K562 (cell line): ENCODE measurements at regions not wholly inside any gene's neighbourhood (a gene's known extent, or its start where the extent isn't known, plus 50 kb on each side); places are given as distances from the start of the nearest gene placed in this dataset.

Experiments used
- ATAC-seq: fragments of 200-7000 bp; cut with Tn5 transposase; 3 replicates; pipeline ENCODE4 v1.9.1; 2020; ENCODE audit warnings: moderate library complexity
- BruUV-seq: library from RNA; stranded (reverse); fragments of 400-500 nt; replicated peaks from 2 replicates; lab custom pipeline; 2021; lab: Mats Ljungman, UMichigan
- CTCF ChIA-PET: fragments of 300-600 bp; formaldehyde crosslinking; extraction: SDS; loops from one replicate; lab custom pipeline; 2021; ENCODE audit warnings: low intra/inter-chr PET ratio; lab: Yijun Ruan, JAX
- POLR2A ChIA-PET: fragments of 300-600, 350-650 bp; sonication (Branson Sonifier 250); formaldehyde crosslinking; extraction: SDS; loops from one replicate; lab custom pipeline; 2021; ENCODE audit warnings: antibody characterized with exemption, inconsistent platforms; lab: Yijun Ruan, JAX
- DNase-seq, 4 experiments: peaks; one replicate each; pipeline versions ENCODE4 v3.0.0 to v3.0.0-alpha.2; 2011 to 2018; ENCODE audit warnings: low spot score in 3 of 4, mixed read lengths in 3 of 4; ENCODE audit errors: extremely low read depth in 1 of 4
- FAIRE-seq: peaks from 2 replicates; lab custom pipeline; 2011; peaks lifted over from hg19 to GRCh38; lab: Jason Lieb, UNC
- H2AFZ ChIP-seq: 2 replicates; pipeline ENCODE4 v1.6.0; 2011; ENCODE audit warnings: low read depth, low read length, control low read depth, inconsistent platforms
- H3K27ac ChIP-seq: fragments of 200-600 bp; 3 replicates; pipeline ENCODE4 v1.8.0; 2011; ENCODE audit warnings: low read depth, mild to moderate bottlenecking, control low read depth, inconsistent platforms, low read length, moderate library complexity, mixed read lengths; ENCODE audit errors: extremely low read depth
- H3K27me3 ChIP-seq, 2 experiments: fragments of 300-600 bp in 1 of 2; 2 replicates in 1 of 2; 3 replicates in 1 of 2; pipeline versions ENCODE4 v1.6.0 to v1.8.0; 2011; ENCODE audit warnings: inconsistent platforms in 2 of 2, low read length in 2 of 2, mild to moderate bottlenecking in 1 of 2, mixed read lengths in 1 of 2, moderate library complexity in 1 of 2; ENCODE audit not compliant: control insufficient read depth in 2 of 2, insufficient read depth in 2 of 2
- H3K36me3 ChIP-seq: fragments of 300-600 bp; 3 replicates; pipeline ENCODE4 v1.8.0; 2011; ENCODE audit warnings: mild to moderate bottlenecking, low read length, inconsistent platforms; ENCODE audit not compliant: control insufficient read depth, insufficient read depth
- H3K4me1 ChIP-seq, 2 experiments: fragments of 200-600 bp in 1 of 2; replicated peaks in 1 of 2; 2 replicates in 1 of 2; 3 replicates in 1 of 2; pipeline versions ENCODE4 v1.5.1 to v1.8.0; 2011; ENCODE audit warnings: inconsistent platforms in 2 of 2, low read length in 2 of 2, mild to moderate bottlenecking in 1 of 2, mixed read lengths in 1 of 2, moderate library complexity in 1 of 2; ENCODE audit not compliant: control insufficient read depth in 2 of 2, insufficient read depth in 2 of 2
- H3K4me2 ChIP-seq: 2 replicates; pipeline ENCODE4 v1.6.1; 2011; ENCODE audit warnings: low read length, control low read depth, inconsistent platforms, mixed read lengths; ENCODE audit not compliant: insufficient read depth
- H3K4me3 ChIP-seq: fragments of 200-600 bp; sonication (generic), shearing (Covaris generic); 2 replicates; pipeline ENCODE4 v1.5.1; 2016; ENCODE audit warnings: control low read depth, inconsistent platforms
- H3K79me2 ChIP-seq: fragments of 200-600 bp; 3 replicates; pipeline ENCODE4 v1.8.0; 2011; ENCODE audit warnings: low read length, inconsistent platforms; ENCODE audit not compliant: control insufficient read depth, insufficient read depth
- H3K9ac ChIP-seq, 2 experiments: 2 replicates each; pipeline versions ENCODE4 v1.6.0 to v1.6.1; 2011; ENCODE audit warnings: low read depth in 2 of 2, low read length in 2 of 2, control low read depth in 1 of 2, inconsistent platforms in 1 of 2, mild to moderate bottlenecking in 1 of 2, mixed read lengths in 1 of 2; ENCODE audit not compliant: insufficient read depth in 1 of 2
- H3K9me1 ChIP-seq: one replicate; pipeline ENCODE4 v1.6.0; 2011; ENCODE audit warnings: inconsistent platforms, mild to moderate bottlenecking, low read length, moderate library complexity; ENCODE audit not compliant: control insufficient read depth, insufficient read depth
- H3K9me3 ChIP-seq: replicated peaks from 2 replicates; pipeline ENCODE4 v1.5.1; 2011; ENCODE audit warnings: low read depth, low read length, inconsistent platforms; ENCODE audit not compliant: control insufficient read depth, insufficient read depth
- H4K20me1 ChIP-seq: replicated peaks from 2 replicates; pipeline ENCODE4 v1.6.1; 2011; ENCODE audit warnings: low read length, inconsistent platforms, mixed read lengths; ENCODE audit not compliant: control insufficient read depth, insufficient read depth
- ATF7 ChIP-seq: fragments of 450-650 bp; IDR thresholded peaks from 2 replicates; pipeline ENCODE4 v1.7.1; 2014; ENCODE audit warnings: mild to moderate bottlenecking, moderate library complexity
- ELF4 ChIP-seq: fragments of 450-650 bp; formaldehyde crosslinking; IDR thresholded peaks from 2 replicates; pipeline ENCODE4 v1.4.0; 2022; ENCODE audit warnings: missing genetic modification characterization
- HOXB6 ChIP-seq: fragments of 250-450 bp; sonication (Bioruptor Pico); IDR thresholded peaks from 2 replicates; pipeline ENCODE4 v1.5.1; 2022; ENCODE audit warnings: mild to moderate bottlenecking, borderline replicate concordance
- KAT8 ChIP-seq: fragments of 450-650 bp; IDR thresholded peaks from 2 replicates; pipeline ENCODE4 v1.6.1; 2016; ENCODE audit warnings: low read depth, mild to moderate bottlenecking
- NRF1 ChIP-seq, 2 experiments: fragments of 450-650 bp; IDR thresholded peaks in 1 of 2; conservative IDR thresholded peaks in 1 of 2; 2 replicates each; pipeline ENCODE4 v1.6.1; 2014; ENCODE audit warnings: mild to moderate bottlenecking in 2 of 2
- PHB ChIP-seq: fragments of 250-450 bp; sonication (Bioruptor Pico); IDR thresholded peaks from 2 replicates; pipeline ENCODE4 v1.5.0; 2021
- PYGO2 ChIP-seq: fragments of 450-650 bp; IDR thresholded peaks from 2 replicates; pipeline ENCODE4 v1.6.1; 2016; ENCODE audit warnings: mild to moderate bottlenecking, missing genetic modification characterization, moderate library complexity, missing compliant biosample characterization
- SAFB ChIP-seq: fragments of 200-400 bp; formaldehyde crosslinking; IDR thresholded peaks from 2 replicates; pipeline ENCODE4 v1.6.1; 2017; ENCODE audit warnings: low read depth, low read length, borderline replicate concordance
- SIX5 ChIP-seq, 2 experiments: IDR thresholded peaks; 2 replicates each; pipeline ENCODE4 v1.6.1; 2011; ENCODE audit warnings: low read length in 2 of 2, borderline replicate concordance in 1 of 2, low read depth in 1 of 2, mild to moderate bottlenecking in 1 of 2, moderate library complexity in 1 of 2; ENCODE audit not compliant: insufficient read depth in 1 of 2
- THRAP3 ChIP-seq: fragments of 450-650 bp; IDR thresholded peaks from 2 replicates; pipeline ENCODE4 v1.6.1; 2016; ENCODE audit warnings: mild to moderate bottlenecking, inconsistent platforms, borderline replicate concordance
- U2AF1 ChIP-seq: fragments of 200-400 bp; formaldehyde crosslinking; optimal IDR thresholded peaks from 2 replicates; pipeline ENCODE3; 2017; ENCODE audit warnings: mild to moderate bottlenecking, low read depth, low read length, moderate library complexity
- ZNF217 ChIP-seq: sonication (generic); formaldehyde crosslinking; IDR thresholded peaks from 2 replicates; pipeline ENCODE4 v1.8.0; 2022; ENCODE audit warnings: mild to moderate bottlenecking, missing genetic modification reagents
- ZNF274 ChIP-seq: IDR thresholded peaks from 2 replicates; pipeline ENCODE4 v1.6.1; 2011; ENCODE audit warnings: low read depth, mild to moderate bottlenecking, low read length, moderate library complexity, borderline replicate concordance
- ZSCAN32 ChIP-seq: fragments of 450-650 bp; formaldehyde crosslinking; IDR thresholded peaks from 2 replicates; pipeline ENCODE4 v1.4.0; 2020; ENCODE audit warnings: mild to moderate bottlenecking, moderate library complexity
- WGBS: fragments of 100-300 bp; shearing (Covaris generic); methylation state at CpG from one replicate; pipeline ENCODE4 v1.1.6; 2016; ENCODE audit warnings: low coverage, mixed read lengths; ENCODE audit not compliant: insufficient coverage; ENCODE audit errors: missing lambda C conversion rate; 5-methylcytosine and 5-hydroxymethylcytosine counted together
- in situ Hi-C: fragments of 300-500 bp; cut with MboI; formaldehyde crosslinking; loops from 4 replicates; pipeline ENCODE4 v1.15.0; 2018; ENCODE audit warnings: inconsistent platforms, mixed read lengths
- intact Hi-C: fragments of 100-400 bp; cut with micrococcal nuclease; formaldehyde crosslinking; loops from 2 replicates; pipeline ENCODE4 v1.14.2; 2022

- Histone ChIP-seq H3K4me1 (peaks cover 0 to 9% of the 10 kb centered on the region in 2 experiments; a peak in 3 of 5 replicates), H4K20me1 (no peaks in the 10 kb centered on the region), H2AFZ (no peak overlapping the region), H3K4me2 (no peak overlapping the region), H3K9ac (no peak overlapping the region), H3K4me3 (no peak overlapping the region), H3K9me1 (no peaks in the 10 kb centered on the region), H3K36me3 (no peaks in the 10 kb centered on the region), H3K27ac (no peak overlapping the region), H3K79me2 (no peaks in the 10 kb centered on the region), H3K27me3 (peaks cover 0 to 12% of the 10 kb centered on the region in 2 experiments; a peak in 2 of 5 replicates), H3K9me3 (no peaks in the 10 kb centered on the region)
- ATAC-seq: no peak
- FAIRE-seq: no peak
- TF ChIP-seq SAFB: no peak
- no peak for TF ChIP-seq THRAP3
- no peak for TF ChIP-seq NRF1 (conservative IDR thresholded peaks at IDR 0.05 in 1 of 2, IDR thresholded peaks at IDR 0.05 in 1 of 2)
- no peak for TF ChIP-seq PHB (CRISPR knock-in tag)
- TF ChIP-seq PYGO2 (tag): no peak
- no peak for TF ChIP-seq KAT8
- no peak for TF ChIP-seq ZNF217 (CRISPR knock-in tag)
- TF ChIP-seq SIX5 (IDR thresholded peaks at IDR 0.05; ENCODE audit: borderline replicate concordance in 1 of 2, insufficient read depth in 1 of 2, low read depth in 1 of 2, low read length in 2 of 2): no peak
- TF ChIP-seq ATF7: no peak
- TF ChIP-seq U2AF1: no peak
- no peak for TF ChIP-seq HOXB6
- TF ChIP-seq ZNF274: no peak
- no peak for TF ChIP-seq ZSCAN32 (CRISPR knock-in tag)
- TF ChIP-seq ELF4 (CRISPR knock-in tag): no peak
- POLR2A ChIA-PET: interaction anchor here (0.6 to 1.5 kb wide), 2 partner anchors 8 to 11 kb away, joined by 5 to 6 read pairs; no protein-coding TSS in a partner anchor
- 25% methylated on average over 3 of the region's 3 CpGs for WGBS
- in situ Hi-C loops (no loop called here), intact Hi-C loops (no loop called here)
- CTCF ChIA-PET: no interaction called here
- DNase-seq: no peak
- BruUV-seq: no TSS peak
These were observed 84.4 kb downstream of the KLF6 start for GRCh38 chr10:3700531-3701076.
